Ascending aorta (tissue), 2 donors: ENCODE measurements at regions not wholly inside any gene's neighbourhood (a gene's known extent, or its start where the extent isn't known, plus 50 kb on each side); places are given as distances from the start of the nearest gene placed in this dataset.
"Not testable (repeated sequence)": the region's sequence is repeated elsewhere in the genome, so short reads cannot be mapped to it uniquely, and the experiment has no call there.

Source experiments
- DNase-seq, 2 donors: peaks; one replicate each; pipeline ENCODE4 v3.0.0-alpha.2; 2019; ENCODE audit warnings: low spot score in 2 of 2
- H3K27ac ChIP-seq, 2 donors: fragments of 200-600 bp; sonication (generic); one replicate each; pipeline ENCODE4 v1.5.1; 2016 to 2017; ENCODE audit warnings: mild to moderate bottlenecking in 1 of 2
- H3K27me3 ChIP-seq: fragments of 200-600 bp; sonication (generic); one replicate; pipeline ENCODE4 v1.5.1; 2017
- H3K36me3 ChIP-seq, 2 donors: fragments of 200-600 bp; sonication (generic); one replicate each; pipeline ENCODE4 v1.5.1; 2016
- H3K4me1 ChIP-seq, 2 donors: fragments of 200-600 bp; sonication (generic); one replicate each; pipeline ENCODE4 v1.5.1; 2016 to 2017; ENCODE audit warnings: mild to moderate bottlenecking in 1 of 2
- H3K4me3 ChIP-seq, 2 donors: fragments of 200-600 bp; sonication (generic); one replicate each; pipeline ENCODE4 v1.5.1; 2016 to 2017; ENCODE audit warnings: mild to moderate bottlenecking in 1 of 2
- H3K9me3 ChIP-seq, 2 donors: fragments of 200-600 bp; sonication (generic); one replicate each; pipeline ENCODE4 v1.5.1; 2016
- CTCF ChIP-seq, 3 experiments: fragments of 200-600 bp in 2 of 3; fragments of 450-650 bp in 1 of 3; sonication (generic) in 2 of 3; IDR thresholded peaks; one replicate each; pipeline ENCODE4 v1.5.1; 2016 to 2019; ENCODE audit warnings: antibody characterized with exemption in 3 of 3, mild to moderate bottlenecking in 1 of 3, moderate library complexity in 1 of 3
- intact Hi-C: fragments of 100-400 bp; cut with DNase I; formaldehyde crosslinking; loops from one replicate; pipeline ENCODE4 v1.15.1; 2023

- H3K4me3 ChIP-seq, result no peak overlapping the region
These were observed 81.8 kb upstream of the SLC24A3 start for GRCh38 chr20:19130613-19130984.

DNA sequence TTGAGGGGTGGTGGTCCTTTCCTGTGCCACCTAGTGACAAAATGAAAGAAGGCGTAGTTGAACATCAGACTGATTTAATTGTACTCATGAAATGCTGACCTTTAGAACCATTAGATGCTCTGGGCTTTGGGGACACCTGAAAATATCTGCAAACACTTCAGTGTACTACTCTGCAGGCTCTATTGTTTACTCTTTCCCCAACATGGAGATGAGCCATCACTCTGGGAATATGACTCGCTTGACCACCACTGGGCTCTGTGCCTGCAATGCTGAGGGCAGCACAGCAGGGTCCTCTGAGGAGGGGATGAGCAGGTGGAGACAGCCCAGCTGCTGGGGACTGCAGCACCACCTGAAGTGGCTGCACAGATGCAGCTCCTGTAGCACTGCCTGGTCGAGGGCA is 74.8 kb upstream of the SLC24A3 start:
- H3K4me3 ChIP-seq, result no peak overlapping the region
- TF ChIP-seq CTCF (IDR thresholded peaks at IDR 0.05), result no peak
- H3K27ac ChIP-seq, result no peak overlapping the region
- no peaks in the 10 kb centered on the region for H3K27me3 ChIP-seq
- no peak for DNase-seq
- intact Hi-C loops, result no loop called here
- H3K9me3 ChIP-seq, result no peaks in the 10 kb centered on the region
- H3K36me3 ChIP-seq, result no peaks in the 10 kb centered on the region
- H3K4me1 ChIP-seq, result no peaks in the 10 kb centered on the region

More at GRCh38 chr20:19130613-19130984, 81.8 kb upstream of the SLC24A3 start:
- no peak for TF ChIP-seq CTCF (IDR thresholded peaks at IDR 0.05)
- DNase-seq, result no peak
- H3K4me1 ChIP-seq, result no peaks in the 10 kb centered on the region
- intact Hi-C loops, result no loop called here
- H3K27ac ChIP-seq, result no peak overlapping the region
- no peaks in the 10 kb centered on the region for H3K27me3 ChIP-seq
- no peaks in the 10 kb centered on the region for H3K9me3 ChIP-seq
- H3K36me3 ChIP-seq, result no peaks in the 10 kb centered on the region

DNA sequence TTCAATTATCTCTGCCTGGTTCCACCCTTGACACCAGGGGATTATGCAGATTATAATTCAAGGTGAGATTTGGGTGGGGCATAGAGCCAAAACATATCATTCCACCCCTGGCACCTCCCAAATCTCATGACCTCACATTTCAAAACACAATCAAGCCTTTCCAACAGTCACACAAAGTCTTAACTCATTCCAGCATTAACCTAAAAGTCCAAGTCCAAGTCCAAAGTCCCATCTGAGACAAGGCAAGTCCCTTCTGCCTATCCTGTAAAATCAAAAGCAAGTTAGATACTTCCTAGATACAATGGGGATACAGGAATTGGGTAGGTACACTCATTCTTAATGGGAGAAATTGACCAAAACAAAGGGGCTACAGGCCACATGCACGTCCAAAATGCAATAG is 73.7 kb upstream of the SLC24A3 start:
- no peak for TF ChIP-seq CTCF (IDR thresholded peaks at IDR 0.05)
- intact Hi-C loops, result no loop called here
- no peak for DNase-seq
- H3K9me3 ChIP-seq, result no peaks in the 10 kb centered on the region
- H3K27me3 ChIP-seq, result no peaks in the 10 kb centered on the region
- H3K4me1 ChIP-seq, result no peaks in the 10 kb centered on the region
- H3K27ac ChIP-seq, result no peak overlapping the region
- no peaks in the 10 kb centered on the region for H3K36me3 ChIP-seq
- no peak overlapping the region for H3K4me3 ChIP-seq

- DNase-seq, H3K27me3 ChIP-seq, H3K9me3 ChIP-seq, H3K36me3 ChIP-seq, H3K4me3 ChIP-seq, H3K27ac ChIP-seq, H3K4me1 ChIP-seq, intact Hi-C loops: not testable (repeated sequence)
These were observed 72.9 kb upstream of the SLC24A3 start for GRCh38 chr20:19139584-19139983.

DNA sequence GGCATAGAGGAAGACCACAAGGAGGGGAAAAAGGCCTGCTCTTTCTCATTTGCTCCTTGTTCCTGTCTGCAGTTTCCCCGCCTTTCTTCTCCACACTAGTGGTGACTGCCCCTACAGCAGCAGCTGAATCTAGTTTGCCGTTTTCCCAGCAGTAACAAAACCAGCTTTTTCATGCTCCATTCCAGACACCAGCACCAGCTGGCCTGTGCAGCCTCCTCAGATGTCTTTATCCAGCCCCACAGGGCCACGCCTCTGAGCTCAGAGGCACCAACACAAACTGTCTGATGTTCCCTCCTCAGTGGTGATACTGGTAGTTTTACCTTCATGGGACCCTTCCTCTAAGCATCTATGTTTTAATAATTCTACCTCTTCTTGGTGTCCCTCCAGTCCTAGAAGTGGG is 70.4 kb upstream of the SLC24A3 start:
- DNase-seq, result no peak
- Histone ChIP-seq H3K36me3 (no peaks in the 10 kb centered on the region), H3K4me3 (no peak overlapping the region), H3K27me3 (no peaks in the 10 kb centered on the region), H3K9me3 (no peaks in the 10 kb centered on the region), H3K27ac (no peak overlapping the region), H3K4me1 (no peaks in the 10 kb centered on the region)
- no peak for TF ChIP-seq CTCF (IDR thresholded peaks at IDR 0.05)
- intact Hi-C loops, result no loop called here

GRCh38 chr20:19143890-19144289 is 68.6 kb upstream of the SLC24A3 start:
- DNase-seq, result no peak
- Histone ChIP-seq H3K27ac (no peak overlapping the region), H3K9me3 (no peaks in the 10 kb centered on the region), H3K4me3 (no peak overlapping the region), H3K4me1 (no peaks in the 10 kb centered on the region), H3K27me3 (no peaks in the 10 kb centered on the region), H3K36me3 (no peaks in the 10 kb centered on the region)
- intact Hi-C loops, result no loop called here
- TF ChIP-seq CTCF (IDR thresholded peaks at IDR 0.05), result no peak
